Ishikawa (cell line): ENCODE measurements at regions not wholly inside any gene's neighbourhood (a gene's known extent, or its start where the extent isn't known, plus 50 kb on each side); places are given as distances from the start of the nearest gene placed in this dataset.

Experiments
- CEBPB ChIP-seq: IDR thresholded peaks from 2 replicates; pipeline ENCODE4 v1.6.1; 2012
- CREB1 ChIP-seq: IDR thresholded peaks from 2 replicates; pipeline ENCODE4 v1.6.1; 2012; ENCODE audit warnings: low read depth
- EGR1 ChIP-seq: IDR thresholded peaks from 2 replicates; pipeline ENCODE4 v1.6.1; 2012
- EP300 ChIP-seq: IDR thresholded peaks from 2 replicates; pipeline ENCODE4 v1.6.1; 2012; ENCODE audit warnings: borderline replicate concordance
- FOXM1 ChIP-seq: IDR thresholded peaks from 2 replicates; pipeline ENCODE4 v1.6.1; 2012; ENCODE audit warnings: low read depth, borderline replicate concordance
- NFIC ChIP-seq: IDR thresholded peaks from 2 replicates; pipeline ENCODE4 v1.6.1; 2012
- RAD21 ChIP-seq: IDR thresholded peaks from 2 replicates; pipeline ENCODE4 v1.6.1; 2012; ENCODE audit warnings: low read depth
- TAF1 ChIP-seq: IDR thresholded peaks from 2 replicates; pipeline ENCODE4 v1.6.1; 2012; ENCODE audit warnings: low read depth, mild to moderate bottlenecking
- TCF12 ChIP-seq: IDR thresholded peaks from 2 replicates; pipeline ENCODE4 v1.6.1; 2012; ENCODE audit warnings: low read depth
- TEAD4 ChIP-seq: IDR thresholded peaks from 2 replicates; pipeline ENCODE4 v1.6.1; 2012
- YY1 ChIP-seq: IDR thresholded peaks from 2 replicates; pipeline ENCODE4 v1.6.1; 2012; ENCODE audit warnings: low read depth
- ZBTB7A ChIP-seq: IDR thresholded peaks from 2 replicates; pipeline ENCODE4 v1.6.1; 2012; ENCODE audit warnings: low read depth
- TF ChIP-seq, protein P1 (sequence below): IDR thresholded peaks from 2 replicates; pipeline ENCODE4 v1.6.1; 2012; ENCODE audit warnings: low read depth, mild to moderate bottlenecking
- TF ChIP-seq, protein P2 (sequence below): IDR thresholded peaks from 2 replicates; pipeline ENCODE4 v1.6.1; 2012
- TF ChIP-seq, protein P3 (sequence below): IDR thresholded peaks from 2 replicates; pipeline ENCODE4 v1.6.1; 2012

DNA sequence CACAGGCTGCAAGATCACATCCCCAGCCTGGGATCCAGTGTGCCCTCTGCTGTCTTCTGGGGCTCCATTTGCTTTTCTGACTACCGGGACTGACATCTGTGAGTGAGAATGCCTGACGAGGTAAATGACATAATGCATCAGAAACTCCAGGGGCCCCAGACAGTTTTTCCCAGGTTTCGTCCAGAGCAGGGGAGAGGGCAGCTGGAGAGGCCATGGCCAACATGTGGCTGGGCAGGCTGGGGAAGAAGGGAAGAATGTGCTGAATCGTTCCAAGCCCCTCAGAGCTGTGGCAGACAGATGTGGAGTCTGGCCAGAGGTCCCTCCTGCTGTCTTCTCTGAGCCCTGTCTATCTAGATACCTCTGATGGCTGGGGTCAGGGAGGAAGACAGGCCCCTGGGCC lies 163.9 kb downstream of the TRIM29 start:
- TF ChIP-seq, protein P1, sequence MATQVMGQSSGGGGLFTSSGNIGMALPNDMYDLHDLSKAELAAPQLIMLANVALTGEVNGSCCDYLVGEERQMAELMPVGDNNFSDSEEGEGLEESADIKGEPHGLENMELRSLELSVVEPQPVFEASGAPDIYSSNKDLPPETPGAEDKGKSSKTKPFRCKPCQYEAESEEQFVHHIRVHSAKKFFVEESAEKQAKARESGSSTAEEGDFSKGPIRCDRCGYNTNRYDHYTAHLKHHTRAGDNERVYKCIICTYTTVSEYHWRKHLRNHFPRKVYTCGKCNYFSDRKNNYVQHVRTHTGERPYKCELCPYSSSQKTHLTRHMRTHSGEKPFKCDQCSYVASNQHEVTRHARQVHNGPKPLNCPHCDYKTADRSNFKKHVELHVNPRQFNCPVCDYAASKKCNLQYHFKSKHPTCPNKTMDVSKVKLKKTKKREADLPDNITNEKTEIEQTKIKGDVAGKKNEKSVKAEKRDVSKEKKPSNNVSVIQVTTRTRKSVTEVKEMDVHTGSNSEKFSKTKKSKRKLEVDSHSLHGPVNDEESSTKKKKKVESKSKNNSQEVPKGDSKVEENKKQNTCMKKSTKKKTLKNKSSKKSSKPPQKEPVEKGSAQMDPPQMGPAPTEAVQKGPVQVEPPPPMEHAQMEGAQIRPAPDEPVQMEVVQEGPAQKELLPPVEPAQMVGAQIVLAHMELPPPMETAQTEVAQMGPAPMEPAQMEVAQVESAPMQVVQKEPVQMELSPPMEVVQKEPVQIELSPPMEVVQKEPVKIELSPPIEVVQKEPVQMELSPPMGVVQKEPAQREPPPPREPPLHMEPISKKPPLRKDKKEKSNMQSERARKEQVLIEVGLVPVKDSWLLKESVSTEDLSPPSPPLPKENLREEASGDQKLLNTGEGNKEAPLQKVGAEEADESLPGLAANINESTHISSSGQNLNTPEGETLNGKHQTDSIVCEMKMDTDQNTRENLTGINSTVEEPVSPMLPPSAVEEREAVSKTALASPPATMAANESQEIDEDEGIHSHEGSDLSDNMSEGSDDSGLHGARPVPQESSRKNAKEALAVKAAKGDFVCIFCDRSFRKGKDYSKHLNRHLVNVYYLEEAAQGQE: no peak
- TF ChIP-seq EP300: no peak
- TF ChIP-seq, protein P2, sequence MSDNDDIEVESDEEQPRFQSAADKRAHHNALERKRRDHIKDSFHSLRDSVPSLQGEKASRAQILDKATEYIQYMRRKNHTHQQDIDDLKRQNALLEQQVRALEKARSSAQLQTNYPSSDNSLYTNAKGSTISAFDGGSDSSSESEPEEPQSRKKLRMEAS: no peak
- no peak for TF ChIP-seq CEBPB
- no peak for TF ChIP-seq NFIC
- TF ChIP-seq TAF1: no peak
- TF ChIP-seq EGR1: no peak
- TF ChIP-seq CREB1: no peak
- TF ChIP-seq RAD21: no peak
- no peak for TF ChIP-seq ZBTB7A
- TF ChIP-seq FOXM1: no peak

DNA sequence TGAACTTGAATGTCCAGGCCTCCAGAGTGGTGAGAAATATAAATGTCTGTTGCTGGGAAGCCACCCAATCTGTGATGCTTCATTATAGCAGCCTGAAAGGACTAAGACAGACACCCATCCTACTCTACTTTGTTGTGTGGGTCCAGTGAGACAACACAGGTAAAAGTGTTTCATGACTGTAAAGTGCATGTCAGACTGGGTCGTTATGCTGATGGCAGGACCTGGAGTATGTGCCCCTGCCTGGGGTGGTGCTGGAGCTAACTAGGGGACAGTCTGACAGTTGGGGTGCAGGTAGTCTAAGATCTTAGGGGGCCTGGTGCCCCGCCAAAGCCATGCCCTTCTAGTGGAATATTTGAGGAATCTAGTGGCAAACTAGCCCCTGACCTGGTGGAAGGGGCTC lies 165.6 kb downstream of the TRIM29 start:
- TF ChIP-seq EP300: no peak
- no peak for TF ChIP-seq TAF1
- TF ChIP-seq, protein P1: no peak
- no peak for TF ChIP-seq YY1
- TF ChIP-seq CEBPB: no peak
- no peak for TF ChIP-seq TEAD4
- TF ChIP-seq FOXM1: no peak
- TF ChIP-seq RAD21: no peak
- TF ChIP-seq NFIC: no peak
- TF ChIP-seq CREB1: no peak
- TF ChIP-seq EGR1: no peak
- TF ChIP-seq TCF12: no peak
- TF ChIP-seq, protein P3, sequence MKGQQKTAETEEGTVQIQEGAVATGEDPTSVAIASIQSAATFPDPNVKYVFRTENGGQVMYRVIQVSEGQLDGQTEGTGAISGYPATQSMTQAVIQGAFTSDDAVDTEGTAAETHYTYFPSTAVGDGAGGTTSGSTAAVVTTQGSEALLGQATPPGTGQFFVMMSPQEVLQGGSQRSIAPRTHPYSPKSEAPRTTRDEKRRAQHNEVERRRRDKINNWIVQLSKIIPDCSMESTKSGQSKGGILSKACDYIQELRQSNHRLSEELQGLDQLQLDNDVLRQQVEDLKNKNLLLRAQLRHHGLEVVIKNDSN: no peak
- TF ChIP-seq ZBTB7A: no peak
- TF ChIP-seq, protein P2: no peak

DNA sequence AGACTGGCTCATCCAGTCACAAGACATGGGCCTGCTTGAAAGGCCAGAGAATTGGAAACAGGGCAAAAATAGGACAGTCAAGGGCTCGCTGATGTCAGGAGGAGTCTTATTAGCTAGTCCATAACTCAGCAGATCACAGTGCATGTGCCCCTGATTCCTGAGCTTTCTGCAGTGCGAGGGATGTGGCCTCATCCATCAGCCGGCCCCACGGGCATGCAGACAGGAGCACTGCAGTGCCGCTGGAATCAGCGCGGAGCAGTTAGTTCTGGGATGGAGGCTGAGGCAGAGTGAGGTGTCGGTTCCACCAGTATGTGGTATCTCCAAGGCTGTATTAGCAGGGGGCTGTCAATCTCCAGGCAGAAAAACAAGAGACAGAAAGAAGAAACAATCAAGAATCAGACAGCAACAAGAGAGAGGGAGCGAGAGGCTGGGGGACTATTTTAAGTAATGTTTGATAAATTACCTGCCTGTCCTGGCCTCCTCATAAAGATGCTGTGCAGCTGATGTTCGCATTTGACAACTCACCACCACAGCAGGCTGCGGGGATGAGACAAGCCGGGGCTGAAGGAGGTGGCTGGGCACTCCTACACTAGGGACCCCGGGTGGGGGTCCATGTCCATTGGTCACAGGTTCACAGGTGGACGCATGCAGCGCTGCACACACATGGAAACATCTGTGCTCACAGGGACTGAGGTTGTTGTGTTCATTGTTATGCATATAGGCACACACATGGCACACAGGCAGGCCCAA lies 167.2 kb downstream of the TRIM29 start:
- TF ChIP-seq YY1 (no peak), TEAD4 (no peak), ZBTB7A (no peak), EGR1 (no peak), FOXM1 (no peak)
- TF ChIP-seq, protein P3: no peak

DNA sequence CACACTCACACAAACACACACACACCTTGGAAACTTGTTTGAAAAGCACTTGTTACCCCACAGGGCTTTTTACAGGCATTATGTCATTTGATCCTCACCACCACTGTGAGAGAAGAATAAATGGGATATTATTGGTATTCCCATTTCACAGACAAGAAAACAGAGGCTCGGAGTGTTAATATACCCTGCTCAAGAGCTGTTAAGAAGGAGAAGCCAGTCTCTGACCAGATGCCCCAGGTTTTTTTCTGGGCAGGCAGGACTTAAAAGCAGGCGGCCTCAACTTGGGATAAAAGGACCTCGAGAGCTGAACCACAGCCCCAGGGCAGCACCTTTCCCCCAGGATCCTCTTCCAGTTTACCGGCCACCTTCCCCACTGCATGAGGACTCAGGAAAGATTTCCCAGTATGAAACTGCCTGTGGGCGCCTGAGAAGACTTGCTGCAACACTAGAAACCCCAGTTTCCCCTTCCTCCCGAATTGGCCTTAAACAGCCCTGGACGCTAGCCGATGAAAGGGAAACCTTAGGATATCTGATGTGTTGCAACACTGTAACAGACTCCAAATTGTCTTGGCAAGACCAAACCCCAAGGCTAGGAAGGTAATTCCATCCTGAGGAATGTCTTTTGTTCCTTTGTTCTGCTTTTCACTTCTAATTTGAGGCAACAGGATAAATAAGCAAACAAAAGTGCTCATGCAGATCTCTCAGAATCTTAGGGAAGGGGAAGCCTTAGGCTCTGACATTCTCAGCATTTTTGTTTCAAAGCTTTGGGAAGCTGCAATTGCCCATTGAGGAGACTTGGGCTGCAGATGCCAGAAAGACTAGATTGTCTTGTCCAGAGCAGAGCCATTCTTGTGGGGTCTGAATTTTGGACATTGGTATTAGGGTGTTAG lies 173.5 kb downstream of the TRIM29 start:
- no peak for TF ChIP-seq CEBPB
- TF ChIP-seq NFIC: no peak
- no peak for TF ChIP-seq EGR1
- TF ChIP-seq CREB1: no peak
- TF ChIP-seq, protein P3: no peak

DNA sequence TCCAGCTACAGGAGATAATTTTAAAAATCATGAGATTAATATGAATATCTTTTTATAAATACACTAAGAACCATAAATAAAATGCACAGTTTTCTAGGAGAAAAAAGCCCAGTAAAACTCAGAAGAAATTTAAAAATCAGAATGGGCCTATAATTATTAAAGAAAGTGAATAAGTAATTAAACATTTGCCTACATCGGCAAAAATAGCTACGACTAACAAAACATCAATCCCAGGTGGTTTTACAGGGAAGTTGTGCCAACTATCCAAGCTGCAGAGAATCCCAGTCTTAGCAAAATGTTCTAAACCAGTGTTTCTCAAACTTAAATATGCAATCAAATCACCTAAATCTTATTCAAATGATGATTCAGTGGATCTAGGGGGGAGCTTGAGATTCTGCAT lies 180.0 kb downstream of the TRIM29 start:
- TF ChIP-seq RAD21 (no peak), YY1 (no peak), NFIC (no peak), CREB1 (no peak), TEAD4 (no peak), FOXM1 (no peak), EGR1 (no peak), CEBPB (no peak), TCF12 (no peak), EP300 (no peak), TAF1 (no peak), ZBTB7A (no peak)
- TF ChIP-seq, protein P1: no peak
- TF ChIP-seq, protein P3: no peak
- TF ChIP-seq, protein P2: no peak
